ENCODE measurements at regions not wholly inside any gene's neighbourhood (a gene's known extent, or its start where the extent isn't known, plus 50 kb on each side); places are given as distances from the start of the nearest gene placed in this dataset.
A peak's percentile ranks its signal among the peaks of the same experiment; 100 is the strongest.
"Not testable (repeated sequence)": the region's sequence is repeated elsewhere in the genome, so short reads cannot be mapped to it uniquely, and the experiment has no call there.

DNA sequence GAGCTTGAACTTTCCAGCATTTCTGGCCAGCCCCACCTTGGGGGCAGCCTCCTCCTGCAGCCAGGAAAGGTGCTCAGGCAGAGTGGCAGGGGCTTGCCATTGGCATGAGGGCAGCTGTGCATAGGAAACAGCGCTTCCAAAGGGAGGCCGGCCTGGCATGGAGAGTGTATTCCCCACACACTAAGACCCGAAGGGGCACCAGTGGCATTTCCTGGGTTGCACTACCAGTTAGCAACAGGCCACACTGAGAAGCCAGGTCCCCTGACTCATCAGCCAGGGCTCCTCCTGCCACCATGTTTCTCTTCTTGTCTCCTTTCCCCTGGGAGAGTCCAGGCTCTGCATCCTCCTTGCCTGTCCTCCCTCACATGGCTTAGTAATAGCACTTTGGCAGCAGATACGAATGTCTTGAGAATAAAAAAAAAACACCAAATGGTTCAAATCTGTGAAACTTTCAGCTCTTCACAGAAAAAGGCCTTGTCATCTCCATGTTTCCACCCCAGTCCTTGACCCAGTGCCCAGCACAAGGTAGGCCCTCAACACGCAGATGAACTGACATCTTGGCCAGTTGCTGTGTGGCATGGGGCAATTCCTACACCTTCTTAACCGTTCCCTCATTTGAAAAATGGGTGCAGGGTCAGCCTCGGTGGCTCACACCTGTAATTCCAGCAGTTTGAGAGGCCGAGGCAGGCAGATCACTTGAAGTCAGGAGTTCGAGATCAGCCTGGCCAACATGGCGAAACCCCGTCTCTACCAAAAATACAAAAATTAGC, 180.4 kb downstream of the SMAD6 start:
- DNase-seq (ENCODE audit: low read depth): peak; percentile 88

- DNase-seq (ENCODE audit: low read depth): peak; percentile 100
These were observed 181.4 kb downstream of the SMAD6 start for GRCh38 chr15:66883284-66883911.

DNA sequence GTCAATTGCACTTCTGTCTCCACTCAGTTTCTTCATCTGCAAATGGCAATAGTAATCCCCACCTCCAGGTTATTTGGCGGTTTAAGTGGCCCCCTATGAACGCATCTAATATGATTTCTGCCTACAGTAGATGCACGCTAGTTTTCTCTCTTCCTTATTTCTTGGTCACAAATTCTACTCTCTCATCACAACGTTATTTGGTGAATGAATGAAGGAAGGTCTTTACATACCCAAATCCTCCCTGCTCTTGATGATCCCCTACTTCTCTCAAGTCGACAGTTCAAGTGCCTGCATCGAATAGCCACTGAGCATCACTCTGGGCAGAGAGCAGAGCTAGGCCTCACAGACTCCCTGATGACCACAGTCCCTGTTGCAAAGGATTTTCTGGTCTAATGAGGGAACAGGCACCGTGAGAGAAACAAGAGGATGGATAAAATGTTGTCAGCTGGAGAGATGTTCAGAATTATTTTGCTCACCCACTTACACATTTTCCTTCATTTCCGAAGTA, 181.2 kb upstream of the SMAD3 start:
- no peak for DNase-seq (ENCODE audit: low read depth)

GRCh38 chr15:66884661-66885237, 180.7 kb upstream of the SMAD3 start:
- no peak for DNase-seq (ENCODE audit: low read depth)

DNA sequence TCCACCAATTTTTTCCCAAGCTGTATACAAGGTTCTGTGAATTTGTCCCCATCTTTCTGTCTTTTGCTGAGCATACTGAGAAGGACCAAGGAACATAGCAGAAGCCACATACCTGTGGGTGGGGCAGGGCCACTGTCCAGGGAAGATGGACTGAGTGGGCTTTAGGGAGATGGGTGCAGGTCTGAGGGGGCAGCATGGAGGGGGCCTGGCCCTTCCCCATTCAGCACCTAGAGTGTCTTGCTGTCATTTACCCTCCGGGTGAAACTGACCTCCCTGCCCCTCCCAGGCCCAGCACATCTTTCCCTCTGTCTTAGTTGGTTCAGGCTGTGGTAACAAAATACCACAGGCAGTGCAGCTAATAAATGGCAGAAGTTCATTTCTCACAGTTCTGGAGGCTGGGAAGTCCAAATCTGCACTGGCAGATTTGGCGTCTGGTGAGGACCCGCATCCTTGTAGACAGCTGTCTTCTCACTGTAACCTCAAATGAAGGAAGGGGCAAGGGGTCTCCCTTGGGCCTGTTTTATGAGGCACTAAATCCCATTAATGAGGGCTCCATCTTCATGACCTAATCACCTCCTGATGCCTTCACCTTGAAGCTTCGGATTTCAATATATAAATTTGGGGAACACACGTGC, 180.0 kb upstream of the SMAD3 start:
- no peak for DNase-seq (ENCODE audit: low read depth)

DNA sequence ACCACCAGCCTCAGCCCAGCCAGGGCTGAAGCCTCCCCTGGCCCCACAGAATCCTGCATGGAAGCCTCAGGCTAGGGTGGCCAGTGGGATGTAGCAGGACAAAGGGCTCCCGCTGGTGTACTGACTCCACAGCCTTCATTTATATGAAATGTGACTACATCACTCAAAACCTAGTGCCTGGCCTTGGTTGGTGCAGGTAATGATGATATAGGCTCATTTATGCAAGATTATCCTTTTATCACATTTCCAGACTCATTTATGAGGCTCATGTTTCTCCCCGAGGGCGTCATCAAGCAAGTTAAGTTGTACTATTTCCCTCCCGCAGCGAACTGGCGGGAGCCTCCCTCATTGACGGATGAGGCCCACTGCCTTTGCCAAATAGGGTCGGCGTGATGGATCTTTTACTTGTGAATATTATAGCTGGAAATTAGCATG, 179.1 kb upstream of the SMAD3 start:
- DNase-seq (ENCODE audit: low read depth): no peak

- DNase-seq (ENCODE audit: low read depth): no peak
These were observed 178.6 kb upstream of the SMAD3 start for GRCh38 chr15:66886686-66887273.

GRCh38 chr15:66889298-66889697, 176.1 kb upstream of the SMAD3 start:
- not testable (repeated sequence) for DNase-seq (ENCODE audit: low read depth)

- DNase-seq (ENCODE audit: low read depth): no peak
These were observed 173.6 kb upstream of the SMAD3 start for GRCh38 chr15:66891776-66892175.

GRCh38 chr15:66893294-66893693, 172.1 kb upstream of the SMAD3 start:
- DNase-seq (ENCODE audit: low read depth): no peak

DNA sequence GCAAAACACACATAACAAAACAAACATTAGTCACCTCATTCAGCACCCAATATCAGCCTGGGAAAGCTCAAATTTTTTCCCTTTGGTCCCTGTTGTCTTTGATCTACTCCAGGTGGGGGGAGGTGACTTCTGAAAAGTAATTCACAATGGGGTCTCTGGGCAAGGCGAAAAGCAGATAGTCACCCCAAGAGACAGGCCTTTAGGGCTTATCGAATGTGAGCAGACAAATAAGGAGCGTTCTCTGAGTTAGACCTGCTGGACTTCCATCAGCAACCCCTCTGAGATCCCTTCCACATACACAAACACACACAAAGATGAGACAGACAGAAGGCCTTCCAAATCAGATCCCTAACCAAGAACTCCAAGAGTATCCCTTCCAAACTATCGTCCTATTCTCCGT, 171.0 kb upstream of the SMAD3 start:
- DNase-seq (ENCODE audit: low read depth): no peak

- DNase-seq (ENCODE audit: low read depth): no peak
These were observed 170.2 kb upstream of the SMAD3 start for GRCh38 chr15:66894986-66895780.

DNA sequence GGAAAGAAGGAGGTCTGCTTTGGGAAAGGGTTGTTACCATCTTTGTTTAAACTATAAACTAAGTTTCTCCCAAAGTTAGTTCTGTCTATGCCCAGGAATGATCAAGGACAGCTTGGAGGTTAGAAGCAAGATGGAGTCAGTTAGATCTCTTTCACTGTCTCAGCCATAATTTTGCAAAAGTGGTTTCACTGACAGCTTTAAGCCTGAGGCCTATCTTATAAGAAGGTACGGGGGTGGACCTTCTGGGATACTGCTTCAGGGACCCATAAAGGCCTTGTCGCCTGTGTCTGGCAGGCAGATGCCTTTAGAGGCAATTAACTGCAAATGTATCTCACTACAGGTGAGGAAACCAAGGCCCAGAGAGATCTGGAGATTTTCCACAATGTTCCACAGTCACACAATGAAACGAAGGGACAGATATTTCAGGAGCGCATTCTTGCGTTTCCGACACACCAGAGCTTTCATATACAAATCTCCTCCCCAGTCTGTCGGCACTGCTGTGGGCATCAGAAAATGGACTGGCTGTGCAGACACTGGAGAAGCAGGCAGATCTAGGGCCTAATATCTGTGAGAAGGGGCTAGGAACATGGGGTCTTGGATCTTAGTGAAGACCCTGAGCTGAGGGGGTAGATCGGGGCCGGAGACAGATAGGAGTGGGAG, 169.5 kb upstream of the SMAD3 start:
- no peak for DNase-seq (ENCODE audit: low read depth)

GRCh38 chr15:66896611-66897010, 168.8 kb upstream of the SMAD3 start:
- no peak for DNase-seq (ENCODE audit: low read depth)

GRCh38 chr15:66897416-66897815, 168.0 kb upstream of the SMAD3 start:
- no peak for DNase-seq (ENCODE audit: low read depth)

- DNase-seq (ENCODE audit: low read depth): no peak
These were observed 167.4 kb upstream of the SMAD3 start for GRCh38 chr15:66897971-66898370.

DNA sequence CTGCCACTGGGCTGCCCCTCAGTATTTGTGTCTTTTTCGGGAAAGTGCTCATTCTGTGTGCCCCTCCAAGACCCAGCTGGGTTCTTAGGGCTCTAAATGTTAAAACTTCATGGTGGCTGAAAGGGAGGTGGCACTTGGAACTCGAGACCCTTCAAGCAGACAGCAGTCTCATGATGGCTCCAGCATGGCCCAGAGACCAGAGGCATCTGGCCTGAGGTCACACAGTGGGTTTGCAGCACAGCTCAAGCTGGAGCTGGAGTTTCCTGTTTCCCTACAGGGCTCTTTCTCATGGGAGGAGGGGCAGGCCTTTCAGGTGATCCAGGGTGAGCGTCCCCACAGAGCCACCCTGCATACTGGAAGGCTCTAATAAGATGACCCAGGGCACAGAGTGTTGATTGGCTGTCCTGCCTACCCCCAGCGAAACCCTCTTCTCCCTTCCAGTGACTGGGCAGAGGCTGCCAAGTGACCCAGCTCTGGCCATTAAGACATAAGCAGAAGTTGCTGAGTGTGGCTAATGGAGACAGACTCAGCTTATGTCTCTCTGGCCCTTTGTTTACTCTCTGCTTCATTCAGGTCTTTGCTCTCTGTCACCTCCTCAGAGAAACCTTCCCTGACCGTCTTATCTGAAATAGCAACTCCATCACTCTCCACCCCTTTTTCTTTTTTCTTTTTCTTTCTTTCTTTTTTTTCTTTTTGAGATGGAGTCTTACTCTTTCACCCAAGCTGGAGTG, 166.6 kb upstream of the SMAD3 start:
- DNase-seq (ENCODE audit: low read depth): no peak

DNA sequence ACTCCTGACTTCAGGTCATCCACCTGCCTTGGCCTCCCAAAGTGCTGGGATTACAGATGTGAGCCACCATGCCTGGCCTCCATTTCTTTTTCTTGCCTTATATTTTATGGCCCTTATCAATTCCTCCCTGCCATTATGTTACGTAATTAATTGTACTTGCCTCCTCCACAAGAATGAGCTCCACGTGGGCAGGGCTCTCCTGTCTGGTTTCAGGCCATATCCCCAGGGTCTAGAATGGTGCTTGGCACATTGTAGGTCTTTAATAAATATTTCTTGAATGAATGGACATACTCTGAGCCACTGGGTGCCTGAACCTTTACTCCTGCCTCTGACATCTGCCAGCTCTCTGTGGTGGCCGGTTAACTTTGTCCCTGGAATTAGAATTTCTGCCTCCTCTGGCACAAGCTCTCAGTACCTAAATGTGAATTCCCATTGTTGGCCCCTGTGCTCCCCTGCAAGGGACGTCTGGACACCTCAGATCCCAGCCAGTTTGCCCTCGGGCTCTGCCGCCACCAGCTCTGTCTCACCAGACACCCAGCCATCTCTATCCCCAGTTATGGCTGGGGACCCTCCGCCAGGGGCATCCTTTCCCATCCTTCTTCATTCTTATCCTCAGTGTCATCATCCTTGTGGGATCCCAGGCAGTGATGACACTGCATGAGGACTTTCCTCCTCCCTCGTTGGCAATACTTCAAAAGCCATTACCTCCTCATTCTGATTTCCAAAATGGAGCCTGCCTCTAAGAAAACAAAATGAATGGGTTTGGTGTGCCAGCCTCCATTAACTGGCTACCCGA, 165.6 kb upstream of the SMAD3 start:
- DNase-seq (ENCODE audit: low read depth): no peak

All from myocyte (in vitro differentiated cells).